A673 (cell line): ENCODE measurements at regions not wholly inside any gene's neighbourhood (a gene's known extent, or its start where the extent isn't known, plus 50 kb on each side); places are given as distances from the start of the nearest gene placed in this dataset.

ENCODE experiments used
- BruUV-seq: library from RNA; stranded (reverse); fragments of 400-500 nt; replicated peaks from 2 replicates; lab custom pipeline; 2021; lab: Mats Ljungman, UMichigan
- CTCF ChIA-PET: fragments of 300-600 bp; sonication (Branson Sonifier 250); formaldehyde crosslinking; loops from one replicate; lab custom pipeline; 2022; ENCODE audit warnings: antibody characterized with exemption; lab: Charles Lee
- POLR2A ChIA-PET: fragments of 300-600 bp; sonication (Branson Sonifier 250); formaldehyde crosslinking; loops from one replicate; lab custom pipeline; 2022; ENCODE audit warnings: antibody characterized with exemption; ENCODE audit not compliant: low non-redundant PET; lab: Charles Lee
- DNase-seq: peaks from one replicate; pipeline ENCODE4 v3.0.0-alpha.2; 2015; ENCODE audit warnings: low spot score
- H3K27ac ChIP-seq: fragments of 200-600 bp; sonication (generic); 2 replicates; pipeline ENCODE4 v1.5.1; 2016; ENCODE audit warnings: mixed run types, low read depth, mild to moderate bottlenecking, mixed read lengths, antibody characterized with exemption, low read length; ENCODE audit not compliant: poor library complexity, severe bottlenecking
- H3K27me3 ChIP-seq: fragments of 200-600 bp; sonication (generic); replicated peaks from 2 replicates; pipeline ENCODE4 v1.6.1; 2017; ENCODE audit warnings: mixed run types, low read depth, mild to moderate bottlenecking, mixed read lengths, antibody characterized with exemption, low read length; ENCODE audit not compliant: insufficient read depth, poor library complexity
- H3K36me3 ChIP-seq: fragments of 200-600 bp; sonication (generic); 2 replicates; pipeline ENCODE4 v1.6.1; 2016; ENCODE audit warnings: mixed run types, mild to moderate bottlenecking, mixed read lengths, antibody characterized with exemption, low read length; ENCODE audit not compliant: insufficient read depth, poor library complexity, severe bottlenecking
- H3K4me1 ChIP-seq: fragments of 200-600 bp; sonication (generic); 2 replicates; pipeline ENCODE4 v1.6.1; 2017; ENCODE audit warnings: mixed run types, mild to moderate bottlenecking, mixed read lengths, antibody characterized with exemption, low read length; ENCODE audit not compliant: insufficient read depth, poor library complexity, severe bottlenecking
- H3K4me3 ChIP-seq: fragments of 200-600 bp; sonication (generic); 2 replicates; pipeline ENCODE4 v1.5.1; 2016; ENCODE audit warnings: low read depth, mixed run types, mild to moderate bottlenecking, mixed read lengths, low read length; ENCODE audit not compliant: poor library complexity, severe bottlenecking
- H3K9me3 ChIP-seq: fragments of 200-600 bp; sonication (generic); 2 replicates; pipeline ENCODE4 v1.6.1; 2016; ENCODE audit warnings: mixed run types, low read depth, mild to moderate bottlenecking, mixed read lengths, antibody characterized with exemption, low read length; ENCODE audit not compliant: poor library complexity, severe bottlenecking
- CTCF ChIP-seq: fragments of 300-800, 200-600 bp; sonication (generic); conservative IDR thresholded peaks from 2 replicates; pipeline ENCODE4 v1.5.1; 2017; ENCODE audit warnings: low read depth, mild to moderate bottlenecking, antibody characterized with exemption, low read length, moderate library complexity, mixed read lengths
- EZH2 ChIP-seq: fragments of 200-600 bp; sonication (generic); IDR thresholded peaks from 2 replicates; pipeline ENCODE4 v1.6.1; 2017; ENCODE audit warnings: borderline replicate concordance, low read depth, mild to moderate bottlenecking, mixed read lengths, antibody characterized with exemption, low read length; ENCODE audit not compliant: poor library complexity, severe bottlenecking
- intact Hi-C: fragments of 100-400 bp; cut with micrococcal nuclease; formaldehyde crosslinking; loops from one replicate; pipeline ENCODE4 v1.10.0; 2022; ENCODE audit not compliant: unreplicated experiment

- H3K27ac ChIP-seq = no peak overlapping the region
- no peaks in the 10 kb centered on the region for H3K9me3 ChIP-seq
- no peaks in the 10 kb centered on the region for H3K36me3 ChIP-seq
- BruUV-seq = no TSS peak
- no peak for DNase-seq
- CTCF ChIA-PET = no interaction called here
- POLR2A ChIA-PET = no interaction called here
- TF ChIP-seq CTCF (no peak), EZH2 (no peak)
- intact Hi-C loops = no loop called here
- no peaks in the 10 kb centered on the region for H3K4me1 ChIP-seq
- no peaks in the 10 kb centered on the region for H3K27me3 ChIP-seq
- H3K4me3 ChIP-seq = no peak overlapping the region
Observed at GRCh38 chr1:34331020-34331926, 154.6 kb downstream of the C1orf94 start.

- Histone ChIP-seq H3K27ac (no peak overlapping the region), H3K4me3 (no peak overlapping the region), H3K36me3 (no peaks in the 10 kb centered on the region), H3K27me3 (no peaks in the 10 kb centered on the region), H3K4me1 (no peaks in the 10 kb centered on the region), H3K9me3 (no peaks in the 10 kb centered on the region)
- DNase-seq = no peak
- no TSS peak for BruUV-seq
- ChIA-PET CTCF (no interaction called here), POLR2A (no interaction called here)
- intact Hi-C loops = no loop called here
- TF ChIP-seq EZH2 (no peak), CTCF (no peak)
Observed at GRCh38 chr1:34332996-34333395, 156.3 kb downstream of the C1orf94 start.

- intact Hi-C loops = no loop called here
- CTCF ChIA-PET = no interaction called here
- no peaks in the 10 kb centered on the region for H3K36me3 ChIP-seq
- no peaks in the 10 kb centered on the region for H3K4me1 ChIP-seq
- POLR2A ChIA-PET = no interaction called here
- H3K4me3 ChIP-seq = no peak overlapping the region
- peaks cover 7% of the 10 kb centered on the region for H3K27me3 ChIP-seq
- no peaks in the 10 kb centered on the region for H3K9me3 ChIP-seq
- no TSS peak for BruUV-seq
- no peak overlapping the region for H3K27ac ChIP-seq
- DNase-seq = no peak
- TF ChIP-seq CTCF (no peak), EZH2 (no peak)
Observed at GRCh38 chr1:34338871-34339270, 162.2 kb downstream of the C1orf94 start.
